ENCODE measurements at regions not wholly inside any gene's neighbourhood (a gene's known extent, or its start where the extent isn't known, plus 50 kb on each side); places are given as distances from the start of the nearest gene placed in this dataset.
A peak's percentile ranks its signal among the peaks of the same experiment; 100 is the strongest.

GRCh38 chr12:95607642-95608041, 56.4 kb upstream of the USP44 start:
- in situ Hi-C loops (cut with HindIII; ENCODE audit: low pct_ligation_motif_present, low pct_unique_long_range_greater_than_20kb, low sequenced_read_pairs) = no loop called here
- DNase-seq = no peak

- in situ Hi-C loops (cut with HindIII; ENCODE audit: low pct_ligation_motif_present, low pct_unique_long_range_greater_than_20kb, low sequenced_read_pairs) = no loop called here
- DNase-seq = no peak
Measured at GRCh38 chr12:95605875-95606274, 54.6 kb upstream of the USP44 start.

- in situ Hi-C loops (cut with HindIII; ENCODE audit: low pct_ligation_motif_present, low pct_unique_long_range_greater_than_20kb, low sequenced_read_pairs) = no loop called here
- peak; percentile 88 for DNase-seq
Measured at GRCh38 chr12:95605087-95605486, 53.8 kb upstream of the USP44 start.

- DNase-seq = no peak
- in situ Hi-C loops (cut with HindIII; ENCODE audit: low pct_ligation_motif_present, low pct_unique_long_range_greater_than_20kb, low sequenced_read_pairs) = no loop called here
Measured at GRCh38 chr12:95603351-95604145, 52.3 kb upstream of the USP44 start.

- in situ Hi-C loops (cut with HindIII; ENCODE audit: low pct_ligation_motif_present, low pct_unique_long_range_greater_than_20kb, low sequenced_read_pairs) = no loop called here
- peak; percentile 81 for DNase-seq
Measured at GRCh38 chr12:95601091-95601961, 50.0 kb upstream of the USP44 start.

Data from ACHN (cell line).